HEK293 (cell line): ENCODE measurements at regions not wholly inside any gene's neighbourhood (a gene's known extent, or its start where the extent isn't known, plus 50 kb on each side); places are given as distances from the start of the nearest gene placed in this dataset.

Source experiments
- CTCF ChIA-PET: fragments of 350-600 bp; formaldehyde crosslinking; extraction: SDS; loops from one replicate; lab custom pipeline; 2021; ENCODE audit warnings: antibody characterized with exemption; lab: Yijun Ruan, JAX
- POLR2A ChIA-PET: fragments of 300-600 bp; formaldehyde crosslinking; extraction: SDS; loops from one replicate; lab custom pipeline; 2020; ENCODE audit warnings: antibody characterized with exemption, inconsistent platforms; lab: Yijun Ruan, JAX
- H3K27ac ChIP-seq: fragments of 200-500 bp; sonication (Bioruptor generic); 2 replicates; pipeline ENCODE4 v1.5.1; 2014; ENCODE audit warnings: low read depth, low read length, control low read depth, inconsistent platforms; ENCODE audit errors: extremely low read depth
- H3K36me3 ChIP-seq, 2 experiments: fragments of 200-500 bp in 1 of 2; sonication (Bioruptor generic) in 1 of 2; 1 replicate in 1 of 2; 2 replicates in 1 of 2; pipeline ENCODE4 v1.5.1; 2014 to 2017; ENCODE audit warnings: inconsistent platforms in 2 of 2, low read length in 2 of 2; ENCODE audit not compliant: control insufficient read depth in 2 of 2, insufficient read depth in 1 of 2
- H3K4me1 ChIP-seq: fragments of 200-500 bp; sonication (Bioruptor generic); 2 replicates; pipeline ENCODE4 v1.5.1; 2014; ENCODE audit warnings: mild to moderate bottlenecking, low read length, inconsistent platforms; ENCODE audit not compliant: control insufficient read depth, insufficient read depth
- H3K4me3 ChIP-seq: 2 replicates; pipeline ENCODE4 v1.5.1; 2011; ENCODE audit warnings: low read depth, mild to moderate bottlenecking, control low read depth, low read length, moderate library complexity
- H3K9me3 ChIP-seq: fragments of 200-500 bp; sonication (Bioruptor generic); 2 replicates; pipeline ENCODE4 v1.5.1; 2014; ENCODE audit warnings: low read depth, low read length, inconsistent platforms; ENCODE audit not compliant: control insufficient read depth, insufficient read depth
- GLI4 ChIP-seq: fragments of 450-650 bp; formaldehyde crosslinking; IDR thresholded peaks from 2 replicates; pipeline ENCODE4 v1.5.1; 2016; ENCODE audit warnings: missing biosample characterization, missing genetic modification characterization
- GLIS2 ChIP-seq: fragments of 450-650 bp; formaldehyde crosslinking; IDR thresholded peaks from 2 replicates; pipeline ENCODE4 v1.5.1; 2016; ENCODE audit warnings: missing biosample characterization, missing genetic modification characterization
- IKZF3 ChIP-seq: fragments of 450-650 bp; IDR thresholded peaks from 2 replicates; pipeline ENCODE4 v1.5.0; 2018; ENCODE audit warnings: missing biosample characterization, mild to moderate bottlenecking, missing genetic modification characterization, moderate library complexity
- KLF1 ChIP-seq: fragments of 450-650 bp; formaldehyde crosslinking; IDR thresholded peaks from 2 replicates; pipeline ENCODE4 v1.5.1; 2016; ENCODE audit warnings: missing biosample characterization, missing genetic modification characterization
- MEIS1 ChIP-seq: sonication (generic); formaldehyde crosslinking; IDR thresholded peaks from 2 replicates; pipeline ENCODE4 v1.8.1; 2022; ENCODE audit warnings: missing genetic modification reagents, mild to moderate bottlenecking, borderline replicate concordance
- RBAK ChIP-seq: fragments of 450-650 bp; formaldehyde crosslinking; IDR thresholded peaks from 2 replicates; pipeline ENCODE4 v1.5.1; 2016; ENCODE audit warnings: missing biosample characterization, missing genetic modification characterization
- SALL2 ChIP-seq: fragments of 450-650 bp; formaldehyde crosslinking; IDR thresholded peaks from 2 replicates; pipeline ENCODE4 v1.5.0; 2017; ENCODE audit warnings: missing biosample characterization, mild to moderate bottlenecking, missing genetic modification characterization, borderline replicate concordance
- ZBTB17 ChIP-seq: fragments of 450-650 bp; formaldehyde crosslinking; IDR thresholded peaks from 2 replicates; pipeline ENCODE4 v1.5.1; 2016; ENCODE audit warnings: missing biosample characterization, missing genetic modification characterization
- ZBTB48 ChIP-seq: fragments of 450-650 bp; formaldehyde crosslinking; IDR thresholded peaks from 2 replicates; pipeline ENCODE4 v1.5.1; 2016; ENCODE audit warnings: missing biosample characterization, missing genetic modification characterization
- ZNF19 ChIP-seq: fragments of 450-650 bp; formaldehyde crosslinking; IDR thresholded peaks from 2 replicates; pipeline ENCODE4; 2016; ENCODE audit warnings: missing biosample characterization, missing genetic modification characterization, low read depth
- ZNF239 ChIP-seq: fragments of 450-650 bp; formaldehyde crosslinking; IDR thresholded peaks from 2 replicates; pipeline ENCODE4 v1.5.1; 2016; ENCODE audit warnings: missing biosample characterization, missing genetic modification characterization
- ZNF302 ChIP-seq: fragments of 450-650 bp; formaldehyde crosslinking; IDR thresholded peaks from 2 replicates; pipeline ENCODE4 v1.5.1; 2016; ENCODE audit warnings: missing biosample characterization, missing genetic modification characterization, low read depth
- ZNF354C ChIP-seq: fragments of 450-650 bp; formaldehyde crosslinking; IDR thresholded peaks from 2 replicates; pipeline ENCODE4 v1.5.1; 2016; ENCODE audit warnings: missing biosample characterization, missing genetic modification characterization, low read depth, borderline replicate concordance
- ZNF366 ChIP-seq: fragments of 450-650 bp; formaldehyde crosslinking; conservative IDR thresholded peaks from 2 replicates; pipeline ENCODE4 v1.5.1; 2016; ENCODE audit warnings: missing biosample characterization, missing genetic modification characterization
- ZNF404 ChIP-seq: fragments of 450-650 bp; formaldehyde crosslinking; IDR thresholded peaks from 2 replicates; pipeline ENCODE4 v1.5.1; 2017; ENCODE audit warnings: missing biosample characterization, missing genetic modification characterization
- ZNF530 ChIP-seq: fragments of 450-650 bp; formaldehyde crosslinking; IDR thresholded peaks from 2 replicates; pipeline ENCODE4 v1.5.1; 2016; ENCODE audit warnings: low read depth, missing biosample characterization, missing genetic modification characterization
- ZNF670 ChIP-seq: fragments of 450-650 bp; formaldehyde crosslinking; IDR thresholded peaks from 2 replicates; pipeline ENCODE4 v1.5.1; 2016; ENCODE audit warnings: missing biosample characterization, missing genetic modification characterization, low read depth
- ZNF701 ChIP-seq: fragments of 450-650 bp; formaldehyde crosslinking; IDR thresholded peaks from 2 replicates; pipeline ENCODE4 v1.5.1; 2016; ENCODE audit warnings: missing biosample characterization, missing genetic modification characterization
- ZNF830 ChIP-seq: fragments of 450-650 bp; IDR thresholded peaks from 2 replicates; pipeline ENCODE4 v1.5.0; 2018; ENCODE audit warnings: missing biosample characterization, missing genetic modification characterization, low read depth, mild to moderate bottlenecking, moderate library complexity
- ZSCAN16 ChIP-seq: fragments of 450-650 bp; formaldehyde crosslinking; IDR thresholded peaks from 2 replicates; pipeline ENCODE4 v1.5.1; 2016; ENCODE audit warnings: missing biosample characterization, missing genetic modification characterization
- TF ChIP-seq, protein P1 (sequence below): fragments of 450-650 bp; formaldehyde crosslinking; IDR thresholded peaks from 2 replicates; pipeline ENCODE4 v1.5.1; 2016; ENCODE audit warnings: missing biosample characterization, missing genetic modification characterization
- TF ChIP-seq, protein P2 (sequence below): fragments of 450-650 bp; formaldehyde crosslinking; IDR thresholded peaks from 2 replicates; pipeline ENCODE4 v1.5.1; 2016; ENCODE audit warnings: missing biosample characterization, missing genetic modification characterization
- TF ChIP-seq, protein P3 (sequence below): fragments of 450-650 bp; formaldehyde crosslinking; IDR thresholded peaks from 2 replicates; pipeline ENCODE4 v1.5.1; 2016; ENCODE audit warnings: missing biosample characterization, missing genetic modification characterization, borderline replicate concordance
- TF ChIP-seq, protein P4 (sequence below): fragments of 450-650 bp; formaldehyde crosslinking; conservative IDR thresholded peaks from 2 replicates; pipeline ENCODE4 v1.5.1; 2016; ENCODE audit warnings: low read depth, missing biosample characterization, missing genetic modification characterization

DNA sequence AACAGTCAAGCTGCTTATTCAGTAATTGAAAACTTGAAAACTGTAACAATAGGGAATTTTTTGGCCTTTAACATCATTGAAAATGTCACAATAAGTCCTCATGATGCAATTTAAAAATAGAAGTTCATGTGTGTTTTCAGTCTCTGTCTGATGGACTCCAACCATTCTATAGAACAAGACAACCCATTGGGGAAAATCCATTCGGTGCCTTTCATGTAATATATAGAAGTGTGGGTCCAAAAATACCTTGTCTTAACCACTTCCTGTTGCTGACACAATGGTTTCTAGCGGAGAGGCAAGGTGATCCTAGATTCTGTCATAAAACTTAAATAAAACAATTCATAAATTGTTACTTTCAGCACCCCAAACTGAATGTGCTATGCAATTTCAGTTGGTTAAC is 1131.3 kb upstream of the MAP3K7 start:
- no peaks in the 10 kb centered on the region for H3K36me3 ChIP-seq
- TF ChIP-seq ZBTB17, result no peak
- TF ChIP-seq SALL2, result no peak
- TF ChIP-seq, protein P1, sequence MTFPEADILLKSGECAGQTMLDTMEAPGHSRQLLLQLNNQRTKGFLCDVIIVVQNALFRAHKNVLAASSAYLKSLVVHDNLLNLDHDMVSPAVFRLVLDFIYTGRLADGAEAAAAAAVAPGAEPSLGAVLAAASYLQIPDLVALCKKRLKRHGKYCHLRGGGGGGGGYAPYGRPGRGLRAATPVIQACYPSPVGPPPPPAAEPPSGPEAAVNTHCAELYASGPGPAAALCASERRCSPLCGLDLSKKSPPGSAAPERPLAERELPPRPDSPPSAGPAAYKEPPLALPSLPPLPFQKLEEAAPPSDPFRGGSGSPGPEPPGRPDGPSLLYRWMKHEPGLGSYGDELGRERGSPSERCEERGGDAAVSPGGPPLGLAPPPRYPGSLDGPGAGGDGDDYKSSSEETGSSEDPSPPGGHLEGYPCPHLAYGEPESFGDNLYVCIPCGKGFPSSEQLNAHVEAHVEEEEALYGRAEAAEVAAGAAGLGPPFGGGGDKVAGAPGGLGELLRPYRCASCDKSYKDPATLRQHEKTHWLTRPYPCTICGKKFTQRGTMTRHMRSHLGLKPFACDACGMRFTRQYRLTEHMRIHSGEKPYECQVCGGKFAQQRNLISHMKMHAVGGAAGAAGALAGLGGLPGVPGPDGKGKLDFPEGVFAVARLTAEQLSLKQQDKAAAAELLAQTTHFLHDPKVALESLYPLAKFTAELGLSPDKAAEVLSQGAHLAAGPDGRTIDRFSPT, result no peak
- no peak for TF ChIP-seq MEIS1 (CRISPR knock-in tag)
- TF ChIP-seq KLF1 (tag by site-specific recombination), result no peak
- no peak for TF ChIP-seq RBAK (tag by site-specific recombination)
- no peak for TF ChIP-seq IKZF3 (tag by site-specific recombination)
- TF ChIP-seq ZNF239, result no peak
- TF ChIP-seq, all 188 proteins: peak for 0
- Histone ChIP-seq H3K4me3 (no peak overlapping the region), H3K27ac (no peak overlapping the region), H3K9me3 (no peaks in the 10 kb centered on the region), H3K4me1 (no peaks in the 10 kb centered on the region)
- CTCF ChIA-PET, result no interaction called here
- POLR2A ChIA-PET, result no interaction called here

DNA sequence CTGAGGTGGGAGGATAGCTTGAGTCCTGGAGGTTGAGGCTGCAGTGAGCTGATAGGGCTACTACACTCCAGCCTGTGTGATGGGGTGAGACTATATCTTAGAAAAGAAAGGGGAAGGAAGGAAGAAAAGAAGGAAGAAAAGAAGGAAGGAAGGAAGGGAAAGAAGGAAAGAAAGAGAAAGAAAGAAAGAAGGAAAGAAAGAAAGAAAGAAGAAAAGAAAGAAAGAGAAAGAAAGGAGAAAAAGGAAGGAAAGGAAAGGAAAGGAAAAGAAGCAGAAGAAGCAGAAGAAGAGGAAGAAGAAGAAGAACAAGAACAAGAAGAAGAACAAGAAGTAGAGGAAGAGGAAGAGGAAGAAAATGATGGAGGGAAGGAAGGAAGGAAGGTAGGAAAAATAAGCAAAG is 1130.2 kb upstream of the MAP3K7 start:
- no peak for TF ChIP-seq ZNF302
- TF ChIP-seq ZNF366 (tag by site-specific recombination), result peak; percentile 57
- no peak overlapping the region for H3K27ac ChIP-seq
- no peaks in the 10 kb centered on the region for H3K36me3 ChIP-seq
- H3K9me3 ChIP-seq, result no peaks in the 10 kb centered on the region
- ChIA-PET POLR2A (no interaction called here), CTCF (no interaction called here)
- no peaks in the 10 kb centered on the region for H3K4me1 ChIP-seq
- no peak overlapping the region for H3K4me3 ChIP-seq

DNA sequence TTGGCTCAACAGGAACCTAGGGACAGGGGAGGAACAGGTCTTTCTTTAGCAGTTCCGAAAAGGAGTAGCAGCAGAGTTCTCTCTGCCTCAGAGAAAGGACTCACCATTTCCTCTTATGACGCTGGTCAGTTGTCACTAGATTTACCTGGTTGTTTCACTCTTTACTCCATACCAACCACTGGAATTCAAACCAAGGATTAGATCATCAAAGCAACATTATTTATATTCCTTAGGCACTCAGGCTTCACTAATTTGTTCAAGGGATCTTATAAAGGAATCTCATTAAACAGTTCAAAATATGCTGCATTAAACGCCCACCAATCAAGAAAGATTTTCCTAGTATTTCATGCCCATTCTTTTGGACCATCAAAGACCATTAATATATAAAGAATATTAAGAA is 1129.5 kb upstream of the MAP3K7 start:
- POLR2A ChIA-PET, result no interaction called here
- no peak overlapping the region for H3K27ac ChIP-seq
- no peak for TF ChIP-seq ZNF701 (tag by site-specific recombination)
- TF ChIP-seq ZNF404, result no peak
- no peak for TF ChIP-seq ZNF354C (tag by site-specific recombination)
- TF ChIP-seq GLI4 (tag by site-specific recombination), result no peak
- TF ChIP-seq, protein P2, sequence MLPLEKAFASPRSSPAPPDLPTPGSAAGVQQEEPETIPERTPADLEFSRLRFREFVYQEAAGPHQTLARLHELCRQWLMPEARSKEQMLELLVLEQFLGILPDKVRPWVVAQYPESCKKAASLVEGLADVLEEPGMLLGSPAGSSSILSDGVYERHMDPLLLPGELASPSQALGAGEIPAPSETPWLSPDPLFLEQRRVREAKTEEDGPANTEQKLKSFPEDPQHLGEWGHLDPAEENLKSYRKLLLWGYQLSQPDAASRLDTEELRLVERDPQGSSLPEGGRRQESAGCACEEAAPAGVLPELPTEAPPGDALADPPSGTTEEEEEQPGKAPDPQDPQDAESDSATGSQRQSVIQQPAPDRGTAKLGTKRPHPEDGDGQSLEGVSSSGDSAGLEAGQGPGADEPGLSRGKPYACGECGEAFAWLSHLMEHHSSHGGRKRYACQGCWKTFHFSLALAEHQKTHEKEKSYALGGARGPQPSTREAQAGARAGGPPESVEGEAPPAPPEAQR, result no peak
- TF ChIP-seq ZNF19, result no peak
- no peak for TF ChIP-seq ZNF830
- TF ChIP-seq ZSCAN16 (tag by site-specific recombination), result no peak
- TF ChIP-seq, protein P3, sequence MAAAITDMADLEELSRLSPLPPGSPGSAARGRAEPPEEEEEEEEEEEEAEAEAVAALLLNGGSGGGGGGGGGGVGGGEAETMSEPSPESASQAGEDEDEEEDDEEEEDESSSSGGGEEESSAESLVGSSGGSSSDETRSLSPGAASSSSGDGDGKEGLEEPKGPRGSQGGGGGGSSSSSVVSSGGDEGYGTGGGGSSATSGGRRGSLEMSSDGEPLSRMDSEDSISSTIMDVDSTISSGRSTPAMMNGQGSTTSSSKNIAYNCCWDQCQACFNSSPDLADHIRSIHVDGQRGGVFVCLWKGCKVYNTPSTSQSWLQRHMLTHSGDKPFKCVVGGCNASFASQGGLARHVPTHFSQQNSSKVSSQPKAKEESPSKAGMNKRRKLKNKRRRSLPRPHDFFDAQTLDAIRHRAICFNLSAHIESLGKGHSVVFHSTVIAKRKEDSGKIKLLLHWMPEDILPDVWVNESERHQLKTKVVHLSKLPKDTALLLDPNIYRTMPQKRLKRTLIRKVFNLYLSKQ (tag by site-specific recombination), result no peak
- TF ChIP-seq ZNF670 (tag by site-specific recombination), result no peak
- no peak for TF ChIP-seq ZNF530 (tag by site-specific recombination)
- TF ChIP-seq ZBTB48 (tag by site-specific recombination), result no peak
- no peak for TF ChIP-seq GLIS2 (tag by site-specific recombination)
- TF ChIP-seq, protein P4, sequence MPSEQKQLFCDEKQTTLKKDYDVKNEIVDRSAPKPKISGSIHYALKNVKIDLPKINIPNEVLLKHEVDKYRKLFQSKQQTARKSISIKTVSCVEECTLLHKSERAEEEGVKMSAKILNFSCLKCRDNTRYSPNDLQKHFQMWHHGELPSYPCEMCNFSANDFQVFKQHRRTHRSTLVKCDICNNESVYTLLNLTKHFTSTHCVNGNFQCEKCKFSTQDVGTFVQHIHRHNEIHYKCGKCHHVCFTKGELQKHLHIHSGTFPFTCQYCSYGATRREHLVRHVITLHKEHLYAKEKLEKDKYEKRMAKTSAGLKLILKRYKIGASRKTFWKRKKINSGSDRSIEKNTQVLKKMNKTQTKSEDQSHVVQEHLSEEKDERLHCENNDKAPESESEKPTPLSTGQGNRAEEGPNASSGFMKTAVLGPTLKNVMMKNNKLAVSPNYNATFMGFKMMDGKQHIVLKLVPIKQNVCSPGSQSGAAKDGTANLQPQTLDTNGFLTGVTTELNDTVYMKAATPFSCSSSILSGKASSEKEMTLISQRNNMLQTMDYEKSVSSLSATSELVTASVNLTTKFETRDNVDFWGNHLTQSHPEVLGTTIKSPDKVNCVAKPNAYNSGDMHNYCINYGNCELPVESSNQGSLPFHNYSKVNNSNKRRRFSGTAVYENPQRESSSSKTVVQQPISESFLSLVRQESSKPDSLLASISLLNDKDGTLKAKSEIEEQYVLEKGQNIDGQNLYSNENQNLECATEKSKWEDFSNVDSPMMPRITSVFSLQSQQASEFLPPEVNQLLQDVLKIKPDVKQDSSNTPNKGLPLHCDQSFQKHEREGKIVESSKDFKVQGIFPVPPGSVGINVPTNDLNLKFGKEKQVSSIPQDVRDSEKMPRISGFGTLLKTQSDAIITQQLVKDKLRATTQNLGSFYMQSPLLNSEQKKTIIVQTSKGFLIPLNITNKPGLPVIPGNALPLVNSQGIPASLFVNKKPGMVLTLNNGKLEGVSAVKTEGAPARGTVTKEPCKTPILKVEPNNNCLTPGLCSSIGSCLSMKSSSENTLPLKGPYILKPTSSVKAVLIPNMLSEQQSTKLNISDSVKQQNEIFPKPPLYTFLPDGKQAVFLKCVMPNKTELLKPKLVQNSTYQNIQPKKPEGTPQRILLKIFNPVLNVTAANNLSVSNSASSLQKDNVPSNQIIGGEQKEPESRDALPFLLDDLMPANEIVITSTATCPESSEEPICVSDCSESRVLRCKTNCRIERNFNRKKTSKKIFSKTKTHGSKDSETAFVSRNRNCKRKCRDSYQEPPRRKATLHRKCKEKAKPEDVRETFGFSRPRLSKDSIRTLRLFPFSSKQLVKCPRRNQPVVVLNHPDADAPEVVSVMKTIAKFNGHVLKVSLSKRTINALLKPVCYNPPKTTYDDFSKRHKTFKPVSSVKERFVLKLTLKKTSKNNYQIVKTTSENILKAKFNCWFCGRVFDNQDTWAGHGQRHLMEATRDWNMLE (tag by site-specific recombination), result no peak

More for the DNA sequence above, 1129.5 kb upstream of the MAP3K7 start:
- Histone ChIP-seq H3K4me3 (no peak overlapping the region), H3K9me3 (no peaks in the 10 kb centered on the region), H3K4me1 (no peaks in the 10 kb centered on the region), H3K36me3 (no peaks in the 10 kb centered on the region)
- CTCF ChIA-PET, result no interaction called here
